GM19372 (cell line): ENCODE measurements at regions not wholly inside any gene's neighbourhood (a gene's known extent, or its start where the extent isn't known, plus 50 kb on each side); places are given as distances from the start of the nearest gene placed in this dataset.

ENCODE experiments used
- ATAC-seq: cut with Tn5 transposase; IDR thresholded peaks from one replicate; pipeline ENCODE4 v1.9.1; 2021; ENCODE audit warnings: mild to moderate bottlenecking, low read depth, moderate library complexity; ENCODE audit not compliant: unreplicated experiment

- no peak for ATAC-seq
These were observed 325.3 kb upstream of the EEF2KMT start for GRCh38 chr16:5422643-5423496.

GRCh38 chr16:5422047-5422446 is 324.5 kb upstream of the EEF2KMT start:
- no peak for ATAC-seq

GRCh38 chr16:5416013-5416412 is 318.4 kb upstream of the EEF2KMT start:
- ATAC-seq: no peak

DNA sequence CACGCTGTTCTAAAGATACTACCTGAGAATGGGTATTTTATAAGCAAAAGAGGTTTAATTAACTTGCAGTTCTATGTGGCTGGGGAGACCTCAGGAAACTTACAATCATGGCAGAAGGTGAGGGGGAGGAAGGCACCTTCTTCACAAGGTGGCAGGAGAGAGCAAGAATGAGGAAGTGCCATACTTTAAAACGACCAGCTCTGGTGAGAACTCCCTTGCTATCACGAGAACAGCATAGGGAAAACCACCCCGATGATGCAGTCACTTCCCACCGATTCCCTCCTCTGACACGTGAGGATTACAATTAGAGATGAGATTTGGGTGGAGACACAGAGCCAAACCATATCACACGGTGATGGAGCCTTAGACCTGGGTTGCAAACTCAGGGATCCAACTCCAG is 317.5 kb upstream of the EEF2KMT start:
- ATAC-seq: no peak

DNA sequence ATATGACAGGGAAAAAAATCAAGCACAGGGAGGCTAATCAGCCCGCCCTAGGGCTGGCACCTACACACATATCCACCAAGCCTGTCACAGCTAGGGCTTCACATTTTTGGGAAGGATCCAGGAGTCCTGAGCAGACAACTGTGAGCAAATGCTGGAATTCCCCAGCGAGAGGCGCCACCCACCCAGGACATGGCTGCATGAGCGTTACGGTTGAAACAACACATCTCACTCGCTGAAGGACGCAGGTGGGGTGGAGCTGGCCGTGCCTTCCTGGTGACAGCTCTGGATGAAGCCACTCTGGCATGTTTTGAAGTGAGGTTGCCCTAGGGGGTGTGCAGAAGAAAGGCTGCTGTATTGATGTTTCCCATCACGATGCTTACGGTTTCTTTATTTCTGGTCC is 315.1 kb upstream of the EEF2KMT start:
- no peak for ATAC-seq

- ATAC-seq: no peak
These were observed 300.6 kb upstream of the EEF2KMT start for GRCh38 chr16:5398203-5398602.

DNA sequence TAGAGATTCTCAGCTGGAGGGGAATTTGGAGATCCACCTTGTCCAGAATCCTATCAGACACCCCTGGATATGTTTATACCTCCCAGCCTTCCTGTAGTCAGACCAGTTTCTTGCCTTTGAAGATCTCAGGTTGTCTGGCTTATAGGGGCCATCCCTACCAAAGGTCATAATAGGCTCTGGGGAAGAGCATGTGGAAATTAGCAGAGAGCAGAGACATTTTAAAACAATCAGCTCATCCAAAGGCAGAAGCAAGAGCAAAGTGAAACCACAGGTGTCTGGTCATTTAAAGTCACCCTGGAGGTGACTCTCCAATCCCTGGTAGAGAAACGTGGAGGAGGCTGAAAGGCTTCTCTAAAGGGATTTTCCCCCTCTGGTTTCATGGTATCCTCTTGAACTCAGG is 299.3 kb upstream of the EEF2KMT start:
- ATAC-seq: no peak

GRCh38 chr16:5393070-5393469 is 295.5 kb upstream of the EEF2KMT start:
- no peak for ATAC-seq

- ATAC-seq: no peak
These were observed 289.4 kb upstream of the EEF2KMT start for GRCh38 chr16:5386989-5387388.

GRCh38 chr16:5385811-5386210 is 288.2 kb upstream of the EEF2KMT start:
- ATAC-seq: no peak

DNA sequence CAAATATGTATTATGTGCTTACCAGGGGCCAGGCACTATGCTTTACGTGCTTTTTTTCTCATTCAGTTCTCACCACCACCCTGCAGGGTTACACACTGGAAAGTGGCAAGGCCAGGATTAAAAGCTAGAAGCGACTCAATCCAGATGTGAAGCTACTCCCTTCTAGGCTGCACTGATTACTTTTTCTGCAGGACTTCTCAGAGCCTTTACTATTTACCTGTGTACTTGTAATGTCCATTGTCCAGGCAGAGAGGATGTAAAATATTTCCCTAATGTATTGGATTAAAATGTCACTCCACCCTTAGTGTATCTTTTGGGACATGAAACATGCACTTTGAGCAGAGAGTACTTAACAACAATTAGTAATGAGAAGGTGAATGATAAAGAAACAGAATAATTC is 287.5 kb upstream of the EEF2KMT start:
- no peak for ATAC-seq

DNA sequence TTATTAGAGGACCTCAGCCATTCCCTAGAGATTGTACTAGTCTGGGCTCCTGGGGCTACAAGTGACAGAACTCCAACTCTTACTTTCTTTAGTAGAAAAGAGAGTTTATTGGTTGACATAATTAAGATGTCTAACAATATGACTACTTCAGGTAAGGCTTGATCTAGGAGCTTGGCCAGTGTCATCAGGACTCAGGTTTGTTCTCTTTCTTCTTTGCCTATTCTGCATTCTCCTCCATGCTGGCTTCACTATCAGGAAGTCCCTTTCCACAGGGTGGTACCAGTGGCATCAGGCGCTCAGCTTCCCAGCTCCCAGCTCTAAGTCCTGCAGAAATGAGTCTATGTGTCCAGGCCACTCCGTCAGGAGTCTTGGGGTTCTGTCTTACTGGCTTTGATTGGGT is 286.1 kb upstream of the EEF2KMT start:
- ATAC-seq: no peak

- ATAC-seq: no peak
These were observed 284.9 kb upstream of the EEF2KMT start for GRCh38 chr16:5382484-5382883.

DNA sequence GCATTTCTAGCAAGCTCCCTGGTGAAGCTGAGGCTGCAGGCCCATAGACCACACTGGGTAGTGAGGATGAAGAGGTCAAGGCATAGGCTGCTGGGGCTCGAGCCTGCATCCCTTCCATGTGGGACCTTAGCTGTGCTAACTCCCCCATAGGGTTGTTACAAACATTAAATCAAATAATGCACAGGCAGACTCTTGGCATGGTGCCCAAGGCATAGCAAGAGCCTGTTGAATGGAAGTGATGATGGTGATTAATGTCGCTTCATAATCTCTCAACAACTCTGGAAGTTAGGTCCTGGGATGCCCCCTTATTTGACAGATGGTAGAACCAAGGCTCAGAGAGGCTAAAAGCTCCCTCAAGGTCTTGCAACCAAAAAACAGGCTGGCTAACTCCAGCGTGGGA is 283.9 kb upstream of the EEF2KMT start:
- no peak for ATAC-seq

- no peak for ATAC-seq
These were observed 282.4 kb upstream of the EEF2KMT start for GRCh38 chr16:5379954-5380353.

DNA sequence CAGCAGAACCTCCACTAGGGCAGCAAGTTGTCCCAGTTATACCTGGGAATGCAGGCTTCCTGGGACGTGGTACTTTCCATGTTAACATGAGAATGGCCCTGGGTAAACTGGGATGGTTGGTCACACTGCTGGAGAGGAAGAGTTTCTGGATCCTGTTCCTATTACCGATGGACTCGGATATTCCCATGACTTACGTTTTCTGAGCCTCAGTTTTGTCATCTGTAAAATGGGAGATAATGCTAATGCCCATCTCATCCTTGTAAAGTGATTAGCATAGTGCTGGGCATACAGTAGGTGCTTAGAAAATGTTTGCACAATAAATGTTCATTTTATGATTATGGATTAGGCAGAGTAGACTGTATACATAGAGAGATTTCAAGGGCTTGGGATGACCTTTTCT is 280.9 kb upstream of the EEF2KMT start:
- no peak for ATAC-seq

DNA sequence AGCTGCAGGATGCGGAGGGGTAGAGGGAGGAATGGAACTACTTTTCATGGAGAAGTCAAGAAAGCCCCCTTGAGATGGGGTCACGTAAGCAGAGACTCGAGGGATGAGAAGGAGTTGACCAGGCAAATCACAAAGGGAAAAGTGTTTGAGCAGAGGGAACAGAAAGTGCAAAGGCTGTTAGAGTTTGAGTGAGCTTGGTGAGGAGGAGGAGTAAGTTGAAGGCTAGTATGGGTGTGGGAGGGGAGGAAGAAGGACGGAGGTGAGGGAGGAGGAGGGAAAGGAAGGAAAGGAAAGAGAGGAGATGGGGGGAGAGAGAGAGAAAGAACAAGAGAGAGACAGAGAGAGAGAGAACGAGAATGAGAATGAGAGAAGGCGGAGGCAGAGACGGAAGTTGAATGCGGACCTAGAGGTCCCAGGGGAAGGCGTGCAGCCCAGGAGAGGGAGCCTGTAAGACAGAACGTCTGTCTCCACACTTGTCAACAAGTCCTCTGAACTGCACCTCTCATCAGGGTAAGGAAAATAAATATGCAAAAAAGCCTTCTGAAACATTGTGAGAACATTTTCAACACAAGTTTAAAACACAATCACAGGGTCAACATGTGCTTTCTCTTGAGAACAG is 279.8 kb upstream of the EEF2KMT start:
- ATAC-seq: no peak

- ATAC-seq: no peak
These were observed 276.6 kb upstream of the EEF2KMT start for GRCh38 chr16:5374184-5374583.

DNA sequence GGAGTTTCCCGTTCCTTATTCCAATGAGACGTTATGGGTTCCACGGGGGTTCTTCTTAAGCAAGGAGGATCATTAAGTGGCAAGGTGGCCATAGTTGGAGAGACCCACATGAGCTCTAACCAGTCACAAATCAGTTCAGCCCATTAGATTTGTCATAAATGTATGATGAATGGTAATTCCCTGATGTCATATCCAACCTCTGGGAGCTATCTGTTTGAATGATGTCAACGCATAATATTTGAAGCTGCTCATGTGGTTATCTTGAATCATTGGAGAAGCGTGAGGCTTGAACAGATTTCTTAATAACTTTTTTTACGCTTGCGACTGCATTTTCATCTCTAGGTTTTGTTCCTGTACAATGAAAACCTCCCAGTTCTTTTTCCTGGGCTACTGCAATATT is 270.4 kb upstream of the EEF2KMT start:
- no peak for ATAC-seq

DNA sequence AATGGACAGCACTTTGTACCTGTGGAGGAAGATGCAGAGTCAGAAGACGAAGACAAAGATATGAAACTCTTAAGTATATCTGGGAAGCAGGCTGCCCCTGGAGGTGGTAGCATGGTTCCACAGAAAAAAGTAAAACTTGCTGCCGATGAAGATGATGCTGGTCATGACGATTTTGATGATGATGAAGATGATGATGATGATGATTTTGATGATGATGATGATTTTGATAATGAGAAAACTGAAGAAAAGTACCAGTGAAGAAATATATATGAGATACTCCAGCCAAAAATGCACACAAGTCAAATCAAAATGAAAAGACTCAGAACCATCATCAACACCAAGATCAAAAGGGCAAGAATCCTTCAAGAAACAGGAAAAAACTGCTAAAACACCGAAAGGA is 268.5 kb upstream of the EEF2KMT start:
- ATAC-seq: no peak

DNA sequence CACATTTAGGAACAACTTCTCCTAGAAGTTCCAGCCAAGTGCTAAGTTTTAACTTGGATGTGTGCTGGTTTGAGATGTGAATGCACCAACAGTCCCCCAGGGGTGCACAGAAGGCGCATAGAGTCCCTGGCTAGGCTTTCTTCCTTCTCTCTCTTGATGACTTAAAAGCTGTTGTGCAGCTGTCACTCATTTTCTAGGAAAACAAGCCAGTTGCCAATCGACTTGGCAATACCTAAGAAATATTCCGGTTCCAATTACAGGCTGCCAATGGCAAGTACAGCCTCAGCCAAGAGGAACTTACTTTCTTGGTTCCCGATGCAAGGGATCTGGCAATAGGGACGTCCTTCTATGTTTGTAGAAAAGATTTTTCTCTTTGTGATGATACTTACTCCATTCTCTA is 266.6 kb upstream of the EEF2KMT start:
- no peak for ATAC-seq

DNA sequence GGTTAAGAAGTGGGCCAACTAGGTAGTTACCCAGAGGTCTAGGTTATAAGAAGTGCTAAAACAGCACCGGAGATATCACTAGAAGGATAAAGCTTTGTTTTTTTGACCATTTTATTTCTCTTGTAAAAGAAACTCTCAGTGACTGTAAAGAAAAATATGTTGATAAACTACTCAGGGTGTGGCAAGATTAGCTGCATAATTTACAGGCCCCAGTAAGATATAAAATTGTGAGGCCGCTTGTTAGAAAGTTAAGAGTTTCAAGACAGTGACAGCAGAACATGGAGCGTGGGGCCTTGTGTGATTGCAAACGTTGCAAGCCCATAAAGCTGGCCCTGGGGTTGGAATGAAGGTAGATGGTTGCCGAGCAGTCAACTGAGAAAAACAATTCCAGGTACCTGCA is 263.7 kb upstream of the EEF2KMT start:
- ATAC-seq: no peak
